GM19324 (cell line): ENCODE measurements at regions not wholly inside any gene's neighbourhood (a gene's known extent, or its start where the extent isn't known, plus 50 kb on each side); places are given as distances from the start of the nearest gene placed in this dataset.

ENCODE experiments used
- ATAC-seq: cut with Tn5 transposase; IDR thresholded peaks from one replicate; pipeline ENCODE4 v1.9.1; 2021; ENCODE audit warnings: mild to moderate bottlenecking, moderate library complexity; ENCODE audit not compliant: unreplicated experiment, low FRiP score

DNA sequence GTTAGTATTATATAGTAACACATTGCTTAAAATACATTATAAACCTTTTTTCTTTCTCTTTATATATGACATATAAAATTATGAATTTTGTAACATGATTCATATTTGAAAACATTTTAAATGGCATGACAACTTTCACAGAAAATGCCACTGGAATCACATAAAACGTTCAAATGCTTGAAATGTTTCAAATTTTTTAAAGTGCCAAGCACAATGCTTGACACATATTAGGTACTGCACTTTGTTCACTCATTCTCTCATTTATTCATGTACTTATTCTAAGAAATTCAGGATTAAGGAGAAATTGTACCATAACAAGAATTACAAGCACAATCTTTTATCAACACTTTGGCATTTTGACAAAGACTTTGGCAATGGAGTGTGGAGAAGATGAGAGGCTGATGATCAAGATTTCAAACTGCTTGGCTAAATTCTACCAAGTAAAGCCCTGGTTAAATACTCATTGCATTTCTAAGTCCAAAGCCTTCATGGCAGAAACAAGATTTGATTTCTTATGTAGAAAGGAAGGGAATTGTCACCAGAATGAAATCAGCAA, 232.2 kb downstream of the C12orf50 start:
- ATAC-seq: no peak

- no peak for ATAC-seq
Measured at GRCh38 chr12:87795555-87795954, 233.6 kb downstream of the C12orf50 start.

- ATAC-seq: no peak
Measured at GRCh38 chr12:87794854-87795253, 234.3 kb downstream of the C12orf50 start.

DNA sequence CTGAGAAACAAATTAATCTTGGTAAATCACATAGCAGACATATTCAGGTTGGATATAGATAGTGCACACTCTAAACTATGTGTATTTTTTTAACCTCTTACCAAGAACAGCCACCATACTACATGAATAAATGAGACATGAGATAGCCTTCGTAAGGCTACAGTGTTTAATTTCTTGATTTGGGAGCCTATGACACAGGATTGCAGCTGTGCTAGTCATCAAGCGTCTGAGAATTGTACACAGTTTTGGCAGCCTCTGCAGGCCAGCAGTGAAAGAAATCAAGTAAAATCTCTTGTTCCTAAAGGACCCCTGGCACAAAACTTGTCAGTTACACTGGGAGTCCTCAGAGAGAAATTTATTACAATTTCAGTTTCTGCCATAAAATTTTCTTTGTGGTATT, 236.1 kb downstream of the C12orf50 start:
- ATAC-seq: no peak

DNA sequence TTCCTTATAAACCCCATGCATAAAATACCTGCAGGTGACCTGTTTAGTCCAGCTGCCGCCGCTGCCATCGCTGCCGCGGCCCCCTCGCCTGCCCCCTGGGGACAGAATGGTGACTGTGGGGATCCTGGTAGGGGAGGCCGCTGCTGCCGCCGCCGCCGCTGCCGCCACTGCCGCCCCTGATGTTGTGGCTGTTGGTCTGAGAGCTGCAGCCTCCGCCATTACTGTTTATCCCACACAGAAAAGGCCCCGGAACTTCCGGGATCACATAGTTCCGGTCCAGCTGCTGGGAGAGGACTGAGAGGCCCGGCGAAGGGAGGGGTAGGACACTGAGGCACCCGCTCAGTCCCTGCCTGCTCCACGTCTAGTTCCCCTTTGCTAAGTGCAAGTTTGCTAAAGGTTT, 244.9 kb downstream of the C12orf50 start:
- ATAC-seq: no peak

DNA sequence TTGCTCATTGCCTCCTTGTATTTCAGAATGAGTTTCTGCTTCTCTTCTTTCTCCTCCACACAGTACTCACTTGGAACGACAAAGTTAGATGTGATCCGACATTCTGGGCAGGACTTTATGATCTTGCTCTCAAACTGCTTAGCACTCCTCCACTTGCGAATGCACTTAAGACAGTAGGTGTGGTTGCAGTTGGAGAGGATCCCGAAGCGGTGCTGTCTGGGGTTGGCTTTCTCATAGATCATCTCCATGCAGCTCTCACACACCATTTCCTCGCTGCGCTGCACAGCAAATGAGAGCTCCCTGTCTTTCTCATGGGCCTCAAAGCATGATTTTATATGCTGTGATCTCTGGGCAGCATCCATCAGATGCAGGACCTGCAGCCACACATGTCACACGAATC, 245.7 kb downstream of the C12orf50 start:
- ATAC-seq: no peak

- no peak for ATAC-seq
Measured at GRCh38 chr12:87782838-87783237, 246.4 kb downstream of the C12orf50 start.

- ATAC-seq: no peak
Measured at GRCh38 chr12:87779858-87780498, 249.2 kb downstream of the C12orf50 start.

DNA sequence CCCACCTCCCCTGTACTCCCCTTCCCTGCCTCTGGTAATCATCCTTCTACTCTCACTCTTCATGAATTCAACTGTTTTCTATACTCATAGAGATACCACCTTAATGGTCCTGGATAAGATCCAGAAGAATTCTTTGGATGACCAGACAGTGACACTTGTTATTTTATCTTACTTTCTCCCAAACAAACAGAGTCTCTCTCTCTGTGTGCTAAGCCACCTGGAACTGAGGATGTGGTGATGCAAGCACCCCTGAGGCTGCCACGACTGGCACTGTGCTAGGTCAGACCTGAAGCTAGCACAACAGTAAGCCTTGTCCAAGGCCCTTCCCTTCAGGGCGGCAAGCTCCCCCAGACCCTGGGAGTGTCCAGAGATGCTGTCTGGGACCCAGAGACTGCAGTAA, 250.2 kb downstream of the C12orf50 start:
- ATAC-seq: no peak

GRCh38 chr12:87778065-87778464, 251.1 kb downstream of the C12orf50 start:
- no peak for ATAC-seq

DNA sequence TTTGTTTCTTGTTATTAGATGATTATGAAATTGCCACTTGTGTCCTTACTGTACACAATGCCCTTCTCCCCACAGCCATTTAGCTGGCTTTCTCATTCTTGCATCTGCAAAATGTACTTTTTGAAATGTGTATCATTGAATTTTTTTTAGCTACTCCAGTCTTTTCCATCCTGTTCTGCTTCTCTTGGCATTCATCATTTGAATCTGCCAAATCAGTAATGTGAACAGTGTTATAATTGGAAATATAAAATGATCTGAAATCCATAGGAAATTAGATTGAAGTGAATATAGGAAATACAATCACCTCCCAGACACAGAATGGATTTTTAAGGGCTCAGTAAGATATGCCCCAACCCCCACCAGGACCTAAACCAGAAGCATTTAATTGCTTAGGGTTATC, 253.4 kb downstream of the C12orf50 start:
- no peak for ATAC-seq

DNA sequence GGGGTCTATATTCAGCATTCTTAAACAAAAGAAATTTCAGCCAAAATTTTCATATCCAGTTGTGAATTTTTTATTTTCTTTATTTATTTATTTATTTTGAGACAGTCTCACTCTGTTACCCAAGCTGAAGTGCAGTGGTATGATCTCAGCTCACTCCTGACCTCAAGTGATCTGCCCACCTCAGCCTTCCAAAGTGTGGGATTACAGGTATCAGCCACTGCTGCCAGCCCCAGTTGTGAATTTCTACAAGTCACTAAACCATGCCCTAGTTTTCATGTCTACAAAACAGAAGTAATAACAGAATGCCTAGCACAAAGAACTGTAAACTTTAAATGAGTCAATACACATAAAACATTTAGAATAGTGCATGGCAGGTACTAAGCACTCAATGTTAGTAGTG, 254.2 kb downstream of the C12orf50 start:
- no peak for ATAC-seq

DNA sequence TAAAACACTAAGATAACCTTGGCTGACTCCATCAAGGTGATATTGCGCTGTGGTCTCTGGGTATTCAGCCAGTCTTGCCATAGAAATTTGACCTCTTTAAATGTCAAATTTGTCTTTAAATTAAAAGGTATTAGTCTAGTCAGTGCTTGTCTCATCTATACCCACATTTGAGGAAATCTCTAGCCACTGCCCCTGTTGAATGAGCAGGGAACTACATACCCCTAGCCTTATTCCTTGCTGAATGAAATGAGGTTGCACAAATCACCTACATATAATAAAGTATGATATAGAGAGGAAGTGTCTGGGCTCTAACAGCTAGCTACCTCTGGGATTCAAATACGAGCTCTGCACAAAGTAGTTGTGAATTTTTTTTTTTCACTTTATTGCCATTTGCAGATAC, 256.8 kb downstream of the C12orf50 start:
- ATAC-seq: no peak

DNA sequence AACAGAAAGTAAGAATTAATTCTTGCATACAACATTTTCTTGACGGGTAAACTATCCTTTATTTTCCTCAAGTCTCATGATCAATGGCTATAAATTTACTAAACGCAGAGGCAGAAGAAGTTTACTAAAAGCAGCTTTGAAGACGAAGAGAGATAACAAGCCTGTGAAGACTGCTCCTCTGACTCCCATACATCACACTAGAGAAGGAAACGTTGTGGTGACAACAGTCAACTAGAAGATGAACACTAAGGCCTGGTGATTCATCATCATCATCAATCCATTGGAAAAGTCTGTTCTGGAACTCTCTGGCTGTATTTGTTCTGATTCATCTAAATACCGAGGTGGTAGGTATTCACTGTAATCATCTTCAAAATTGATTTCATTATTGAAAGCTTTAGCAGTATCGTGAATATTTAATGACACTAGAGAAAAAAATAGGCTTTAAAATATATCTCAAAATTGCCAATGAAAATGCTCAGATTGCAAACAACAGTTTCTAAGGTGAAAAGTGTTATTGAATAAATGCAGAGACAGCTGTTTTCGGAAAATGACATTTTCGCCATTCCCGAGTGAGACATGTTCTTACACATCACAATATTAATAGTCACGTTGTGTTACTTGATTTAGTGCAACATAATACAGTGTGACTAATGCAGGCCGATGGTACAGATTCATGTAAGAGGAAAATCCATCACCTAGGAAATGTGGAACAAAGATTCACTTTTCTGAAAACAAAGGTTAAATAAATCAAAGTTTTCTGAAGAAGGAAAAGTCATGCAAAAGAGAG, 260.5 kb downstream of the C12orf50 start:
- ATAC-seq: no peak

GRCh38 chr12:87766044-87766443, 263.2 kb downstream of the C12orf50 start:
- ATAC-seq: no peak

DNA sequence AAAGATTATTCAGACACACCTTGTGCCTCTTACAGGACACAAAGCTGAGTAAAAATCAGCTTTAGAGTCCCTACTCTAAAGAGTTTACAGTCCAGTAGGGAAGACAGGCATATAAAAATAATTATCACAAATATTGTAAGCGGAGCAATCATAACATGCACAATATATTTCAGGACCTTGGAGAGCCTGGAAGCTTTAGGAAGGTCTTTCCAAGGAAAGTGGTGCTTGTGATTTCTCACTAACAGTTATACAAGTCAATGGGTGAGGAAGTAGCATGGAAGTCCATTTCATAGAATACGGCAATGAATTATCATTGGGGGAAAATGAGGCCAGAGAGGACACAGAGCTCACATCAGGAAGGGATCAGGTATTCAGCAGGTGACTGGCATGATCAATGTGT, 268.3 kb downstream of the C12orf50 start:
- ATAC-seq: no peak

DNA sequence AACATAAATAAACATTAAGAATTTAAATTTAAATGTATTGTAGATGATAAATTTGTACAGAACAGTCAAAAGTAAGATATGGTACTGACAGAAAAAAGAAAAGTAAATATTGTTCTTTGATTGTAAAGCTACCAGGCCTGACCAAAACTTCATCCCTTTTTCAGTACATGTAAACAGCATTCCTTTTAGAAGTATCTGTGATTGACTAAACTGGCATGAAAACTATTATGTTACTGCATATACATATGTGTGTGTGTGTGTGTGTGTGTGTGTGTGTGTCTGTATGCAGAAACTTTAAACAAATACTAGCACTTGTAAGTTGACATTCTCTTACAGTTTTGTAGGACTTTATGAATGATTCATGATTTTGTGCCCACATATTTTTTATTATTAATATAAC, 270.9 kb downstream of the C12orf50 start:
- ATAC-seq: no peak

GRCh38 chr12:87756721-87757120, 272.5 kb downstream of the C12orf50 start:
- ATAC-seq: no peak

DNA sequence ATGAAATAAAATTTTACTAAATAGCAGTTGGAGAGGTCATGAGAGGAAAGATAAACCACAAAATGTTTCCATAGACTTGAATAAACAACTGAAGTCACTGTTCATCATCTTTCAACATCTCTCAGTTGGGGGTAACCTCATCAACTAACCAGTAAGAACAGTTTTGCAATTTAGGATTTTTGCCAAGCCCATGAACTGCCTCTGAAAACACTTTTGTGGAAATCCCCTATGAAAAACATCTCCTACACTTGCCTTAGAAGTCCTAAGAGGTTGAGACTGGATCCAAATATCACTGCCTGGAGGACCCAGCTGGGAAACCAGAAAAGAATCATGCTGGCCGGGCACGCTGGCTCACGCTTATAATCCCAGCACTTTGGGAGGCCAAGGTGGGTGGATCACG, 273.1 kb downstream of the C12orf50 start:
- no peak for ATAC-seq

DNA sequence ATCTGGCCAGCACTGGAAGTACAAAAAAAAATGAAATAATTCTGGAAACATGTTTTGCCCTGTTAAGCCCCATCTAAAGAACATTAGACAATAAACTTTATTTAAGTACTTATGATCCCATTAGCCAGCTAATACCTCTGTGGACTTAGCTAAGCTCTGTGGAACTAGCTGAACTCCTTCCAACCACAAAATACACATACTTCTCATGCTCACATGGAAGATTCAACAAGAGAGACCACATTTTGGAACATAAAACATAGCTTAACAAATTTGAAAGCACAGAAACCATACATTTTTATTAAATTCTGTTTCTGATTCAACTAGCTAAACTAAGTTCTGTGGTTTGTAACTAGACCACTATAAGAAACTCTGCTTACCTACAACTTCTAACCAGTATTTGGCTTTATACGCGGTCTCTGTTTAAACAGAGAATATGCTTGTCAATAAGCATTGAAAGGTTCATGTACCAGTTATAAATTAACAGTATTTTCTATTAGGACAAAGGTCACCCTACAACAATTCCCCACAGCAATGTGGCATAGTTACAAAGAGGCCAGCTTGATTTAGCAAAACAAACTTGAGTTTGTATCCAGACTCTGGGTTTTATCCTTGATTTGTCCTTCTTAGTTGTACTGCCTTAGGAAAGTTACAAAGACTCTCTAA, 300.1 kb downstream of the C12orf50 start:
- ATAC-seq: no peak

DNA sequence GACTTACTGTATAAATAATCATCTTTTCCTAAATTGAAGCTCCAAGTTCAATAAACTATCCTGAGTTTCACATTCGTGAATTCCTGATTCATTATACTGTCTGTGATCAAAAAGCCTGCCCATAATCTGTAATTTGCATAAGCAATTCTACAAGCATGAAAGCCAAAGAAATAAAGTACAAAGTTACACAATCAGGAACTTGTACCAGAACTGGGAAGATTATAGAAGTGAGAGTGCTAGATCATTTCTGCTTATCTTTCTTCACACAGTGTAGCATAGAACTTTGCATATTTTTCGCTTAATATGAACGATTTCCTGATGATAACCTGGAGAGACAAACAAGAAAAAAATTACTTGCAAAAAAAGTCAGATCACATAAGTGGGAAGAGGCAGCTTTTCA, 308.2 kb downstream of the C12orf50 start:
- ATAC-seq: no peak
